Skin epidermis (tissue), 12 donors: ENCODE measurements at regions not wholly inside any gene's neighbourhood (a gene's known extent, or its start where the extent isn't known, plus 50 kb on each side); places are given as distances from the start of the nearest gene placed in this dataset.
A peak's percentile ranks its signal among the peaks of the same experiment; 100 is the strongest.

Experiments used
- H3K27ac ChIP-seq, 21 experiments: fragments of 200-600 bp; sonication (generic) in 11 of 21; one replicate each; pipeline ENCODE4 v1.5.0; 2020; ENCODE audit warnings: mild to moderate bottlenecking in 3 of 21, inconsistent platforms in 2 of 21, moderate library complexity in 2 of 21
- H3K4me3 ChIP-seq, 7 experiments: fragments of 200-600 bp; sonication (generic) in 2 of 7; one replicate each; pipeline ENCODE4 v1.5.0; 2020; ENCODE audit warnings: inconsistent platforms in 2 of 7, mild to moderate bottlenecking in 2 of 7, moderate library complexity in 1 of 7

- H3K27ac ChIP-seq, result no peak overlapping the region
- H3K4me3 ChIP-seq, result no peak overlapping the region
These were observed 92.1 kb upstream of the SOD3 start for GRCh38 chr4:24703298-24703697.

DNA sequence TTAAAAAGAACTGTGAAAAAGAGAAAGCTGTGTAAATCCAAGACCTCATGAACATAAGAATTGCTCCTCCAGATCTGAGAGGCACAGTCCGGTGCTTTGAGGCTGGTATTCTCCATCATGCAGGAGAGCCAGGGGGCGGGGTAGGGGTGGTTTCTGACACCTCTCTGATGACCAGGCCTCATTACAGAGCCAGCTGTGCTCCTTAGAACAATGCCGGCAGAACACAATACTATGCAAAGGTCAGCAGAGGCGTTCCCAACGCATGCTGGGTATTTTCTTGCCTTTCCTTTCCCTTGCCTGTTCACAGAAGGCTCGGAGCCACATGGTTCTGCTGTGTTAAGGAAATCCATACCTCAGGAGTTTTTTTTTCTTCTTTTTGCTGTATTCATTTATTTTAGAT lies 91.2 kb upstream of the SOD3 start:
- no peak overlapping the region for H3K27ac ChIP-seq

DNA sequence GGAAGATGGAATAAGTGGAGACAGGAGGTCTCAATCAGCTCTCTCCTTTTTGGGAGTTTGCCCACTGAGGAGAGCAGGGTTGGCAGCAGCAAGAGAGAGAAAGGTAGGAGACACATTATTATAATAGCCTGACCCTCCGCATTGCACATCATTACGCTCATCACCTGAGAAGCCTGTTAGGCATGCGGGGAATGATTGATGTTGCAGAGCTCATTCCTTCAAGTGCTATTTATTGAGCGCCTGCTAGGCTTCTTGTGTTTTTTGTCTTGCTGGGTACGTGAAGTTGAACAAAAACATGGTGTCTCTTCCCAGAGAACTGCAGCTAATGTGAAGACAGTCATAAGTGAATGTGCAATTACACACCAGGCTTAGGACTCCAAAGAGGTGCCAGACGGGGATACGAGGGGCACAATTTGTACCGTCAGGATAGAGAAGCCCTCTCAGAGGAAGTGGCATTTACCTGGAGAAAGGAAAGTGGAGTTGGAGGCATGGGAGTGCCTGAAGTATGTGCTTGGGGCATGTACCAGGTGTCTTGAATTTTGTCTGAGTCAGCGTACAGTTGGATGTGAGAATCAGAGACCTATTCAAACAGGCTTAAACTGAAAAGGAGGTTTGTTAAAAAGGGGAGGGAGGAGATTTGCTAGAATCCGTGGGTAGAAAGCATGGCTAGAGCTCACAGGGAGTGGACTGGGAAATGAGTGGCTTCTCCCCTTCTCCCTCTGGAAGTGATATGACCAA lies 90.2 kb upstream of the SOD3 start:
- no peak overlapping the region for H3K4me3 ChIP-seq
- no peak overlapping the region for H3K27ac ChIP-seq

More for the DNA sequence above, 91.2 kb upstream of the SOD3 start:
- no peak overlapping the region for H3K4me3 ChIP-seq

DNA sequence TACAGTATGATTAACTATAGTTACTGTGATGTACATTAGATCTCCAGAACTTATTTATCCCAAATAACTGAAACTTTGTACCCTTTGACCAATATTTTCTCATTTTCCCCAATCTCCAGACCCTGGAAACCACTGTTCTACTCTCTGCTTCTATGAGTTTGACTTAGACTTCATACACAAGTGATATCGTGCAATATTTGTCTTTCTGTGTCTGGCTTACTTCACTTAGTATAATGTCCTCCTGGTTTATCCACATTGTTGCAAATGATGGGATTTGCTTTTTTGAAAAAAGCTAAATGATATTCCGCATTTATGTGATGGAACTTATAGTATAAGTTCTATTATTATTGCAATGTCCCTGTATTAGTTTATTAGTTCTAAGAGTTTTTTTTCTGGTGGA lies 81.8 kb upstream of the SOD3 start:
- H3K4me3 ChIP-seq, result no peak overlapping the region
- H3K27ac ChIP-seq, result no peak overlapping the region

GRCh38 chr4:24719615-24720014 lies 75.8 kb upstream of the SOD3 start:
- no peak overlapping the region for H3K27ac ChIP-seq
- H3K4me3 ChIP-seq, result no peak overlapping the region

DNA sequence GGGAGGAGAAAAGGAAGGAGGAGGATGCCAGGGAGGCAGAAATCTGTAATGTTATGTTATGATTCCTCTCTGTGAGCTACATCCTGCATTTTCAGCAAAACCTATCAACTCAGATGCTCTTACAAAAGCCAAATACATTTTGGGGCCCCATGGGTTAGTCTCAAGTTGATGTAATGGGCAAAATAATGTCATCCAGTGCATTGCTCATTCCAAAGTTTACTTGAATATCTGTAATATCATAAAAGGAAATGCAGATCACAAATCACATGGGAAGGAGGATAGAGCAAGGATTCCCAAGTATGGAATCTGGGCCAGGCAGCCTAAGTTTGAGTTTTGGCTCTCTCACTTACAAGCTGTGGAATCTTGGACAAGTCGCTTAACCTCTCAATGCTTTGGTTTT lies 74.9 kb upstream of the SOD3 start:
- H3K27ac ChIP-seq, result no peak overlapping the region

DNA sequence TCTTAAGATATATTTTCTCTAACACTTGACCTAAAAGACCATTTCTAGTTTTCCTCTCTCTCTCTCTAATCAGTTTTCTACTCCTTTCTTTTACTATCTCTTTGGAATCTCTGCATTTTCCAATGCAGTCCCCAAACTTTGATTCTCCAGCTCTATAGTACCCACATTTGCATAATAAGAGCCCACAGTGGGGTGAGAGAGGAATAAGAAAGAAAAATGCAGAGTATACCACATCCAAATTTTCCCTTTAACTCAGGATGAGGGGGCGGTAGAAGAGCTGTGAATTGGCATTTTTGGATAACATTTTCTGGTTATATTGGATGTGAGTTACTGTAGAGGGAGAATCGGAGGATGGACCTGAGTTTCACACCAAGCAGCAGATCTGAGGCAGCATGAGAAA lies 74.4 kb upstream of the SOD3 start:
- H3K4me3 ChIP-seq, result no peak overlapping the region
- H3K27ac ChIP-seq, result no peak overlapping the region

More for the DNA sequence above, 74.9 kb upstream of the SOD3 start:
- no peak overlapping the region for H3K4me3 ChIP-seq

GRCh38 chr4:24722026-24722568 lies 73.3 kb upstream of the SOD3 start:
- H3K27ac ChIP-seq, result no peak overlapping the region
- H3K4me3 ChIP-seq, result no peak overlapping the region

DNA sequence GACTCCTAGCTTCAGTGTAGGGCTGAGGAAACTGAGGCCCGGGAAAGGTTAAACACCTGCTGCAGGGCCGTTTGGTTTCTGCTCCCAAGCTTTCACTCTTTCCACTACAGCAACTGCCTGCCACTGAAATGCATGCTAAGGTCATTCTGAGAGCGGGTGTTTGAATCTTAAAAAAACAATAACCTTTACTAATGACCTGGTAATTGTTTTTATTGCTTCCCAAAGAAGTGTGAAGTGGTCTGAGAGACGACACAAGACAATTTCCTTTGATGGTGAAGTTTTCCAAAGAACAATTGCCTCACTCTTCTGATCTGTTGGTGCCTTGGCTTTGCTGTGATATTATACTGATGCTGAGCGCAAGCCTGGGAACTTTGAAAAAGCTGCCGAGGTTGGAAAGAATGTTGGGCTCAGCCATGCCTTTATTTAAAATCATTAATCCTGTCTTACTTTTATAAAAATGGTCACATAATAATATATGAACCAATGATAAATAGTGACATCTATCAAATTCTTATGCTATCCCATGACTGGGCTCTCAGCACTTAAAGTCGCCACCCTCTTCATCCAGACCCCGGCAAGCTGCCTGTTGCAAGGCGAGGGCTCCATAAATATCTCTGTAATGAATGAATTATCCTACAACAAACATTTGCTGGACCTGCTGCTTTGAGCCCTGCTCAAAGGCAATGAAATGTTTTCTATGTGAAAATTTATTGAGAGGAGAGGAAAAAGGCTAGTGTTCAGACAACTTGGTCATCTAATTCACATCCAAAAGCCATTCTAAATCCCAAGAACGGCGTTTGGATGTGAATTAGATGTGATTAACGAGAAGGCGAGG lies 67.8 kb upstream of the SOD3 start:
- Histone ChIP-seq H3K4me3 (no peak overlapping the region), H3K27ac (no peak overlapping the region)

GRCh38 chr4:24729119-24729730 lies 66.1 kb upstream of the SOD3 start:
- no peak overlapping the region for H3K27ac ChIP-seq
- H3K4me3 ChIP-seq, result no peak overlapping the region

GRCh38 chr4:24730256-24731001 lies 64.9 kb upstream of the SOD3 start:
- peak overlapping the region in 2 of 21 experiments; percentile 2 to 14 for H3K27ac ChIP-seq

DNA sequence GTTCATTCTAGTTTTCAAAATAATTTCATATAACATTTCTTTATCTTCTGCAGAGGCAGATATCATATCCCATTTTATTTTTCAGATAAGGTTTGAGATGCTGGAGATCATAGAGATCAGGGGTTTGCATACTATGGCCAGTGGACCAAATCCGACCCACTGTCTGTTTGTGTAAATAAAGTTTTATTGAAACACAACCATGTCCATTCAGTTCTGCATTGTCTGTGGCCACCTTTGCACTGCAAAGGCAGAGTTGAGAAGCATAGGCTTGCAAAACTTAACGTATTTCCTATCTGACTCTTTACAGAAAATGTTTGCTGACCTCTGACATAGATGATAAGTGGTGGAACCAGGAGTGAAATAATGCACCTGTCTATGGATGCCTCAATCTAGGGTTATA lies 63.9 kb upstream of the SOD3 start:
- Histone ChIP-seq H3K4me3 (no peak overlapping the region), H3K27ac (no peak overlapping the region)

More at GRCh38 chr4:24730256-24731001, 64.9 kb upstream of the SOD3 start:
- H3K4me3 ChIP-seq, result no peak overlapping the region

- H3K27ac ChIP-seq, result peak overlapping the region in 1 of 21 experiments; percentile 18
- no peak overlapping the region for H3K4me3 ChIP-seq
These were observed 60.9 kb upstream of the SOD3 start for GRCh38 chr4:24734511-24734910.

DNA sequence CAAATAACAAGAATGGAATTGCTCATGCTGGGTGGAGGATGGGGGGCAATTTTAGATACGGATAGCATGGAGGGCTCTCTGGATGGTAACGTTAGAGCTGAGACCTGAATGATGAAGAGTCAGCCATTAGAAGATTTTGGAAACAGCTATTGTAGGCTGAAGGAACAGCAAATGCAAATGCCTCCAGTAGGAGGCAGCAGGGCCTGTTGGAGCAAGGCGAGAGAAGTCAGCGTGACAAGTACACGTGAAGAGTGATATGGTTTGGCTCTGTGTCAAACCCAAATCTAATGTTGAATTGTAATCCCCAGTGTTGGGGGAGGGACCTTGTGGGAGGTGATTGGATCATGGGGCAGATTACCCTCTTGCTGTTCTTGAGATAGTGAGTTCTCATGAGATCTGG lies 59.3 kb upstream of the SOD3 start:
- H3K27ac ChIP-seq, result no peak overlapping the region
- no peak overlapping the region for H3K4me3 ChIP-seq

DNA sequence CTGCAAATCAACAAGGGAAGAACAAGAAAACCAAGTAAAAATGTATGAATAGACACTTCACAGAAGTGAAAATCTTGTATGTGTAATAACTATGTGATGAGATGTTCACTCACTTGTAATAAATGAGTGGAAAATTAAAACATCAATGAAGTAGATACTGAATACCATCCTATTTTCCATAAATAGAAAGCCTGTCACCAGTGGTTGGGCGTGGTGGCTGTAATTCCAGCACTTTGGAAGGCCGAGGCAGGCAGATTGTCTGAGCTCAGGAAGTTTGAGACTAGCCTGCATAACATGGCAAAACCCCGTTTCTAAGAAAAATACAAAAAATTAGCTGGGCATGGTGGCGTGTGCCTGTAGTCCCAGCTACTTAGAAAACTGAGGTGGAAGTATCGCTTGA lies 53.5 kb upstream of the SOD3 start:
- H3K4me3 ChIP-seq, result no peak overlapping the region
- peak overlapping the region in 1 of 21 experiments; percentile 7 for H3K27ac ChIP-seq

DNA sequence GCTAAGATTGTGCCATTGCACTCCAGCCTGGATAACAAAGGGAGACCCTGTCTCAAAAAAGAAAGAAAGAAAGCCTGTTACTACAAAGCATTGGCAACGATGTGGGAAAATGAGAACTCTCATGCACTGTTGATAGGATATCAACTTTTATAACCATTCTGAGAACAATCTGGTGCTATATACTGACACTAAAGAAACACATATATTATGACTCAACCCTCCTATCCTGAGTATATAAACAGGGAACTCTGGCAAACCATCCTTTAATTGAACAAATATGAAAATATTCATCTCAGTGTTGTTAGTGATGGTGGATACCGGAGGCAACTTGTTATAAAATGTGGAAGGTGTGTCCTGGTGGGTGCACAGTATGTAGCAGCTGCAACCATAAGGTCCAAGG lies 53.0 kb upstream of the SOD3 start:
- Histone ChIP-seq H3K4me3 (no peak overlapping the region), H3K27ac (peak overlapping the region in 1 of 21 experiments; percentile 7)

DNA sequence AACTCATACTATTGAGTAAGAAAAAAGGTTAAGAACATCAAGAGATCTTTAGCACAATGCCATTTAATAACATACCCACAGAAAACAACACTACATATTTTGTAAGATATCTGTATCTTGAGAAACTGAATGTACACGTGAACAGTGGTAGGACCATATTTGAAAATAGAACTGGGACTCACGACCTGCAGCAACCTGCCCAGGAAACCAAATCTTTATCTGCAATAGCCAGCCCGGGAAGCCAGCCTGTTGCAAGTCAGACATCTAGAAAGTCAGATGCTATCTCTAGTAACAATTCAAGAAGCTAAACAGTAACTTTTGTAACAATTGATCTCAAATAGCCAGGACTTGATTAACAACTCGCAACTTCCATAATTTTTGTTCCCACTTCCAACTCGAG lies 52.6 kb upstream of the SOD3 start:
- Histone ChIP-seq H3K27ac (no peak overlapping the region), H3K4me3 (no peak overlapping the region)

- Histone ChIP-seq H3K27ac (peak overlapping the region in 1 of 21 experiments; percentile 36), H3K4me3 (no peak overlapping the region)
These were observed 52.2 kb upstream of the SOD3 start for GRCh38 chr4:24743206-24743605.

DNA sequence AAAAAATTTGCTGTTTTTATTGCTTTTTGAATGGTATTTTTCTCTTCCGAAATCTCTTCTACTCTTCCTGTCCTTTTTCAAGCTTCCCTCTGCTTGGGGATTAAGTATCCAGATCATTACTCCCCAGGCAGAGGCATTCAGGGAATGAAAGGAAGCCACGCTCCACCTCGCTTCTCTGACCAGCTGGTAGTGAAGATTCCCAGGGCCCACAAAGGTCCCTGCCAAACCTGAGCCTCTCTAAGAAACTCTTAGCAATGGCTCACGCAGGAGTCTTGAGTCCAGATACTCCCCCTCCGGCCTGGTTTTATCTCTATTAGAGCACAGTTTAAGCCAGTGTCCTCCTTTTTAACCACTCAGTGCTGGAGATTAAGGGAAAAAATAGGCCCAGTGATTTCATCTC lies 51.4 kb upstream of the SOD3 start:
- no peak overlapping the region for H3K27ac ChIP-seq

More for the DNA sequence above, 51.4 kb upstream of the SOD3 start:
- H3K4me3 ChIP-seq, result no peak overlapping the region
